ENCODE measurements at regions not wholly inside any gene's neighbourhood (a gene's known extent, or its start where the extent isn't known, plus 50 kb on each side); places are given as distances from the start of the nearest gene placed in this dataset.
A peak's percentile ranks its signal among the peaks of the same experiment; 100 is the strongest.
"Not testable (repeated sequence)": the region's sequence is repeated elsewhere in the genome, so short reads cannot be mapped to it uniquely, and the experiment has no call there.

GRCh38 chr12:131643631-131644452, 67.0 kb upstream of the SFSWAP start:
- no peak for DNase-seq (ENCODE audit: low read depth, low spot score)

- DNase-seq (ENCODE audit: low read depth, low spot score) = no peak
Measured at GRCh38 chr12:131644481-131644880, 66.4 kb upstream of the SFSWAP start.

- DNase-seq (ENCODE audit: low read depth, low spot score) = not testable (repeated sequence)
Measured at GRCh38 chr12:131644917-131645316, 66.0 kb upstream of the SFSWAP start.

- not testable (repeated sequence) for DNase-seq (ENCODE audit: low read depth, low spot score)
Measured at GRCh38 chr12:131645557-131645956, 65.3 kb upstream of the SFSWAP start.

GRCh38 chr12:131646444-131646843, 64.4 kb upstream of the SFSWAP start:
- peak; percentile 43 for DNase-seq (ENCODE audit: low read depth, low spot score)

GRCh38 chr12:131647667-131648066, 63.2 kb upstream of the SFSWAP start:
- DNase-seq (ENCODE audit: low read depth, low spot score) = no peak

- not testable (repeated sequence) for DNase-seq (ENCODE audit: low read depth, low spot score)
Measured at GRCh38 chr12:131655469-131656174, 55.3 kb upstream of the SFSWAP start.

- not testable (repeated sequence) for DNase-seq (ENCODE audit: low read depth, low spot score)
Measured at GRCh38 chr12:131656796-131657195, 54.1 kb upstream of the SFSWAP start.

GRCh38 chr12:131658605-131659004, 52.3 kb upstream of the SFSWAP start:
- DNase-seq (ENCODE audit: low read depth, low spot score) = not testable (repeated sequence)

GRCh38 chr12:131659484-131659883, 51.4 kb upstream of the SFSWAP start:
- DNase-seq (ENCODE audit: low read depth, low spot score) = not testable (repeated sequence)

- DNase-seq (ENCODE audit: low read depth, low spot score) = not testable (repeated sequence)
Measured at GRCh38 chr12:131659976-131660375, 50.9 kb upstream of the SFSWAP start.

GRCh38 chr12:131660401-131660800, 50.5 kb upstream of the SFSWAP start:
- not testable (repeated sequence) for DNase-seq (ENCODE audit: low read depth, low spot score)
